GM06990 (cell line): ENCODE measurements at regions not wholly inside any gene's neighbourhood (a gene's known extent, or its start where the extent isn't known, plus 50 kb on each side); places are given as distances from the start of the nearest gene placed in this dataset.

Source experiments
- DNase-seq: peaks from one replicate; pipeline ENCODE4 v3.0.0-alpha.2; 2011; ENCODE audit not compliant: insufficient read length; ENCODE audit errors: extremely low read depth
- H3K27me3 ChIP-seq: replicated peaks from 2 replicates; pipeline ENCODE4 v1.6.0; 2011; ENCODE audit warnings: low read length; ENCODE audit not compliant: control insufficient read depth, insufficient read depth
- H3K36me3 ChIP-seq: 2 replicates; pipeline ENCODE4 v1.5.1; 2011; ENCODE audit warnings: low read length; ENCODE audit not compliant: control insufficient read depth, insufficient read depth
- H3K4me3 ChIP-seq: replicated peaks from 2 replicates; pipeline ENCODE4 v1.5.1; 2011; ENCODE audit warnings: low read depth, mild to moderate bottlenecking, control low read depth, low read length
- CTCF ChIP-seq: IDR thresholded peaks from 2 replicates; pipeline ENCODE4 v1.5.1; 2011; ENCODE audit warnings: low read length, control low read depth, mild to moderate bottlenecking, inconsistent platforms; ENCODE audit not compliant: insufficient read depth, poor library complexity, severe bottlenecking

- H3K4me3 ChIP-seq, result no peak overlapping the region
- no peaks in the 10 kb centered on the region for H3K36me3 ChIP-seq
- H3K27me3 ChIP-seq, result no peaks in the 10 kb centered on the region
- no peak for TF ChIP-seq CTCF
- no peak for DNase-seq
Measured at GRCh38 chr21:32138658-32139057, 140.2 kb downstream of the MIS18A start.

DNA sequence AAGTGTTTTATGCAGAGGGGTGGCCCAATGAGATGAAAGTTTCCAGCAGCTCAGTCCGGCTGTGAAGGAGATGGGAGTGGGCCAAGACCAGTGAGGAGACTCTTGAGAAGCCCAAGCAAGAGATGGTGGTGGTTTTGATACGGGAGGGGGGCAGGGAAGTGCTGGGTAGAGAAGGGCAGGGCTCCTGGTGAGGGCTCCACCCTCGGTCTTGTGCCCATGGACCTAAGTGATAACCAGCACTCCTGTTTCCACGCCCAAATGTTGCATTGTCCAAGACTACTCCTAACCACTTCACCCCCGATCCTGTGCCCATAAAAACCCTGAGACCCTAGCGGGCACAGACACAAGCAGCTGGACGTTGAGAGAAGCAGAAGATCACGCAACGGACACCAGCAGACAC is 140.9 kb downstream of the MIS18A start:
- no peak for DNase-seq
- no peak for TF ChIP-seq CTCF
- Histone ChIP-seq H3K36me3 (no peaks in the 10 kb centered on the region), H3K4me3 (no peak overlapping the region), H3K27me3 (no peaks in the 10 kb centered on the region)

GRCh38 chr21:32137266-32137665 is 141.6 kb downstream of the MIS18A start:
- DNase-seq, result no peak
- TF ChIP-seq CTCF, result no peak
- no peaks in the 10 kb centered on the region for H3K27me3 ChIP-seq

GRCh38 chr21:32136546-32136945 is 142.3 kb downstream of the MIS18A start:
- H3K4me3 ChIP-seq, result no peak overlapping the region
- DNase-seq, result no peak
- H3K36me3 ChIP-seq, result no peaks in the 10 kb centered on the region
- no peak for TF ChIP-seq CTCF
- H3K27me3 ChIP-seq, result no peaks in the 10 kb centered on the region

More at GRCh38 chr21:32137266-32137665, 141.6 kb downstream of the MIS18A start:
- Histone ChIP-seq H3K4me3 (no peak overlapping the region), H3K36me3 (no peaks in the 10 kb centered on the region)

GRCh38 chr21:32135401-32136363 is 143.2 kb downstream of the MIS18A start:
- H3K27me3 ChIP-seq, result no peaks in the 10 kb centered on the region
- no peaks in the 10 kb centered on the region for H3K36me3 ChIP-seq
- DNase-seq, result peak; percentile 56
- TF ChIP-seq CTCF, result peak; percentile 41
- H3K4me3 ChIP-seq, result no peak overlapping the region; the same call in 1 of the 2 replicates
